Fibroblast of mammary gland (primary cell): ENCODE measurements at regions not wholly inside any gene's neighbourhood (a gene's known extent, or its start where the extent isn't known, plus 50 kb on each side); places are given as distances from the start of the nearest gene placed in this dataset.

ENCODE experiments used
- DNase-seq: peaks from one replicate; pipeline ENCODE4 v3.0.0-alpha.2; 2010; ENCODE audit warnings: low read depth
- H3K4me3 ChIP-seq: 2 replicates; pipeline ENCODE4 v1.5.1; 2011; ENCODE audit warnings: low read depth, mild to moderate bottlenecking, low read length, moderate library complexity; ENCODE audit not compliant: control insufficient read depth
- TF ChIP-seq, protein P1 (sequence below): conservative IDR thresholded peaks from 2 replicates; pipeline ENCODE4 v1.5.1; 2011; ENCODE audit warnings: low read depth, low read length, inconsistent platforms; ENCODE audit not compliant: control insufficient read depth, insufficient read depth

DNA sequence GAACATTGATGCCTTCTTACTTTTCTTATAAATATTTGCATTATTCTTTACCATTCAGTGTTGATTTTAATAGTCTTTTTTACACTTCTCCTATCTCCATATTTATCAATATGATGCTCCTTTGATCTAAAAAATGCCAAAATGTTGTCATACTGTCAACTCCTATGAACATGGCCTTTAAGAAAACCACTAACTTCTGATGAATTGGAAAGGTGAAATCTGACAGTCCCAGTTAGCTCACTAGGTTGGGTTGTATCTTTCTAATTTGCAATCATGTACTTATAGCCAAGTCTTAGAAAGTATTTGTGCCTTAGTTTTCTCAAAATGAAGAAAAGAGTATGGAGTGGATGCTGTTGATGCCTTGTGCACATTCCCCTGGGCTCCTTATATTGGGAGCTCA is 75.4 kb upstream of the SPACA1 start:
- no peak overlapping the region for H3K4me3 ChIP-seq
- TF ChIP-seq, protein P1, sequence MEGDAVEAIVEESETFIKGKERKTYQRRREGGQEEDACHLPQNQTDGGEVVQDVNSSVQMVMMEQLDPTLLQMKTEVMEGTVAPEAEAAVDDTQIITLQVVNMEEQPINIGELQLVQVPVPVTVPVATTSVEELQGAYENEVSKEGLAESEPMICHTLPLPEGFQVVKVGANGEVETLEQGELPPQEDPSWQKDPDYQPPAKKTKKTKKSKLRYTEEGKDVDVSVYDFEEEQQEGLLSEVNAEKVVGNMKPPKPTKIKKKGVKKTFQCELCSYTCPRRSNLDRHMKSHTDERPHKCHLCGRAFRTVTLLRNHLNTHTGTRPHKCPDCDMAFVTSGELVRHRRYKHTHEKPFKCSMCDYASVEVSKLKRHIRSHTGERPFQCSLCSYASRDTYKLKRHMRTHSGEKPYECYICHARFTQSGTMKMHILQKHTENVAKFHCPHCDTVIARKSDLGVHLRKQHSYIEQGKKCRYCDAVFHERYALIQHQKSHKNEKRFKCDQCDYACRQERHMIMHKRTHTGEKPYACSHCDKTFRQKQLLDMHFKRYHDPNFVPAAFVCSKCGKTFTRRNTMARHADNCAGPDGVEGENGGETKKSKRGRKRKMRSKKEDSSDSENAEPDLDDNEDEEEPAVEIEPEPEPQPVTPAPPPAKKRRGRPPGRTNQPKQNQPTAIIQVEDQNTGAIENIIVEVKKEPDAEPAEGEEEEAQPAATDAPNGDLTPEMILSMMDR: no peak
- no peak for DNase-seq

GRCh38 chr6:87971605-87972262 is 75.9 kb upstream of the SPACA1 start:
- H3K4me3 ChIP-seq: no peak overlapping the region
- DNase-seq: no peak
- TF ChIP-seq, protein P1: no peak

- no peak overlapping the region for H3K4me3 ChIP-seq
- TF ChIP-seq, protein P1: no peak
- no peak for DNase-seq
These were observed 79.0 kb upstream of the SPACA1 start for GRCh38 chr6:87968435-87969278.

DNA sequence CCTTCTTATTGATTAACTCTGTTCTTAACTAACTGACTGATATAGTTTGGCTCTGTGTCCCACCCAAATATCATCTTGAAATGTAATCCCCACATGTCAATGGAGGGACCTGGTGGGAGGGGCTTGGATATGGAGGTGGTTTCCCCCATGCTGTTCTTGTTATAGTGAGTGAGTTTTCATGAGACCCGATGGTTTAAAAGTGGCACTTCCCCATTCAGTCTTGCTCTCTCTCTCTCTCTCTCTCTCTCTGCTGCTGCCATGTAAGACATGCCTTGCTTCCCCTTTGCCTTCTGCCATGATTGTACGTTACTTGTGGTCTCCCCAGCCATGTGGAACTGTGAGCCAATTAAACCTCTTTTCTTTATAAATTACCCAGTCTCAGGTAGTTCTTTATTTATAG is 81.8 kb upstream of the SPACA1 start:
- DNase-seq: no peak
- TF ChIP-seq, protein P1: no peak

DNA sequence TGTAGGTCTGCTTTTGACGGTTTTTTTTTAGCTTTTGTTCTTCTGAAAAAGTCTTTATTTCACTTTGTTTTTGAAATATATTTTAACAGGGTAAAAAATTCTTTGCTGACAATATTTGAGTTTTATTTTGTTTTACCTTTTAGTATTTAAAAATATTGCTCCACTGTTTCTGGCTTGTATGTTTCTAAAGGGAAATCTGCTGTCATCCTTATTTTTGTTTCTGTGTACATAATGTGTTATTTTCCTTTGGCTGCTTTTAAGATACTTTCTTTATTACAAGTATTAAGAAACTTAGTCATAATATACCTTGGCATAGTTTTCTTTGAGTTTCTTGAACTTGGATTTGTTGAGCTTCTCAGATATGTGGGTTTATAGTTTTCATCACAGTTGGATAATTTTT is 88.6 kb upstream of the SPACA1 start:
- TF ChIP-seq, protein P1: no peak
- no peak for DNase-seq
- H3K4me3 ChIP-seq: no peak overlapping the region

More for the DNA sequence above, 81.8 kb upstream of the SPACA1 start:
- H3K4me3 ChIP-seq: no peak overlapping the region

- TF ChIP-seq, protein P1: no peak
- no peak for DNase-seq
- H3K4me3 ChIP-seq: no peak overlapping the region
These were observed 95.9 kb upstream of the SPACA1 start for GRCh38 chr6:87951751-87952150.
